C4-2B (cell line): ENCODE measurements at regions not wholly inside any gene's neighbourhood (a gene's known extent, or its start where the extent isn't known, plus 50 kb on each side); places are given as distances from the start of the nearest gene placed in this dataset.
"Not testable (repeated sequence)": the region's sequence is repeated elsewhere in the genome, so short reads cannot be mapped to it uniquely, and the experiment has no call there.

Experiments
- ZFX ChIP-seq: fragments of 450-650 bp; IDR thresholded peaks from 2 replicates; pipeline ENCODE4 v1.6.1; 2017
- TF ChIP-seq, protein P1 (sequence below): fragments of 450-650 bp; conservative IDR thresholded peaks from 2 replicates; pipeline ENCODE4 v1.5.1; 2017; ENCODE audit warnings: mild to moderate bottlenecking

DNA sequence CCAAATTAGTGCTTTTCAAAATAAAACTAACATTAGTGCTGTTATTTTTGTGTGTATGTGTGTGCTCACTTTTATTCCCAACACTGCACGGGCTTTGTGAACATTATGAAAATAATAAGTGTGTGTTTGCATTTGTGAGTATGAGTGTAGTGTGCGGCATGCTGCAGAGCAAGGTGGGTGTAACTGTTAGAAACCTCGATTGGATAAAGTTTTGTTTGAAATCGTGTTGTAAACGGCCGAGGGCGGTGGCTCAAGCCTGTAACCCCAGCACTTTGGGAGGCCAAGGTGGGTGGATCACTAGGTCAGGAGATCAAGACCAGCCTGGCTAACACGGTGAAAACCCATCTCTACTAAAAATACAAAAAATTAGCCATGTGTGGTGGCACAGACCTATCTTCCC, 352.0 kb downstream of the MDFIC start:
- TF ChIP-seq, protein P1, sequence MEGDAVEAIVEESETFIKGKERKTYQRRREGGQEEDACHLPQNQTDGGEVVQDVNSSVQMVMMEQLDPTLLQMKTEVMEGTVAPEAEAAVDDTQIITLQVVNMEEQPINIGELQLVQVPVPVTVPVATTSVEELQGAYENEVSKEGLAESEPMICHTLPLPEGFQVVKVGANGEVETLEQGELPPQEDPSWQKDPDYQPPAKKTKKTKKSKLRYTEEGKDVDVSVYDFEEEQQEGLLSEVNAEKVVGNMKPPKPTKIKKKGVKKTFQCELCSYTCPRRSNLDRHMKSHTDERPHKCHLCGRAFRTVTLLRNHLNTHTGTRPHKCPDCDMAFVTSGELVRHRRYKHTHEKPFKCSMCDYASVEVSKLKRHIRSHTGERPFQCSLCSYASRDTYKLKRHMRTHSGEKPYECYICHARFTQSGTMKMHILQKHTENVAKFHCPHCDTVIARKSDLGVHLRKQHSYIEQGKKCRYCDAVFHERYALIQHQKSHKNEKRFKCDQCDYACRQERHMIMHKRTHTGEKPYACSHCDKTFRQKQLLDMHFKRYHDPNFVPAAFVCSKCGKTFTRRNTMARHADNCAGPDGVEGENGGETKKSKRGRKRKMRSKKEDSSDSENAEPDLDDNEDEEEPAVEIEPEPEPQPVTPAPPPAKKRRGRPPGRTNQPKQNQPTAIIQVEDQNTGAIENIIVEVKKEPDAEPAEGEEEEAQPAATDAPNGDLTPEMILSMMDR: not testable (repeated sequence)
- not testable (repeated sequence) for TF ChIP-seq ZFX
